Fibroblast of lung (primary cell): ENCODE measurements at regions not wholly inside any gene's neighbourhood (a gene's known extent, or its start where the extent isn't known, plus 50 kb on each side); places are given as distances from the start of the nearest gene placed in this dataset.
"Not testable (repeated sequence)": the region's sequence is repeated elsewhere in the genome, so short reads cannot be mapped to it uniquely, and the experiment has no call there.

Source experiments
- EZH2 ChIP-seq: IDR thresholded peaks from 2 replicates; pipeline ENCODE4 v1.5.1; 2012; ENCODE audit warnings: low read length, control low read depth, mild to moderate bottlenecking; ENCODE audit errors: missing control alignments
- TF ChIP-seq, protein P1 (sequence below), 2 donors: IDR thresholded peaks in 1 of 2; conservative IDR thresholded peaks in 1 of 2; 1 replicate in 1 of 2; 2 replicates in 1 of 2; pipeline ENCODE4 v1.5.1; 2011 to 2012; ENCODE audit warnings: low read length in 2 of 2, control low read depth in 1 of 2, inconsistent platforms in 1 of 2, low read depth in 1 of 2, mild to moderate bottlenecking in 1 of 2

DNA sequence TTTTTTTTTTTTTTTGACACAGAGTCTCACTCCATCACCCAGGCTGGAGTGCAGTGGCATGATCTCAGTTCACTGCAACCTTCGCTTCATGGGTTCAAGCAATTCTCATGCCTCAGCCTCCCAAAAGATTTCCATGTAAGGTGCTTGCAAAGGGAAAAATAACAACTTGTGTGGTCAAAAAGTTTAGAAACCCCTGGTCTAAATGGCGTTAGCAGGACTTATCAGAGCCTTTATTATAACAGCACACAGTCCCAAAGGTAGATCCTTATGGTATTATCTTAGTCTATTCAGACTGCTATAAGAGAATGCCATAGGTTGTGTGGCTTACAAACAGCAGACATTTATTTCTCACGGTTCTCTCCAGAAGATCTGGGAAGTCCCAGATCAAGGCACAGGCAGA, 135.0 kb downstream of the NPIPA8 start:
- TF ChIP-seq, protein P1, sequence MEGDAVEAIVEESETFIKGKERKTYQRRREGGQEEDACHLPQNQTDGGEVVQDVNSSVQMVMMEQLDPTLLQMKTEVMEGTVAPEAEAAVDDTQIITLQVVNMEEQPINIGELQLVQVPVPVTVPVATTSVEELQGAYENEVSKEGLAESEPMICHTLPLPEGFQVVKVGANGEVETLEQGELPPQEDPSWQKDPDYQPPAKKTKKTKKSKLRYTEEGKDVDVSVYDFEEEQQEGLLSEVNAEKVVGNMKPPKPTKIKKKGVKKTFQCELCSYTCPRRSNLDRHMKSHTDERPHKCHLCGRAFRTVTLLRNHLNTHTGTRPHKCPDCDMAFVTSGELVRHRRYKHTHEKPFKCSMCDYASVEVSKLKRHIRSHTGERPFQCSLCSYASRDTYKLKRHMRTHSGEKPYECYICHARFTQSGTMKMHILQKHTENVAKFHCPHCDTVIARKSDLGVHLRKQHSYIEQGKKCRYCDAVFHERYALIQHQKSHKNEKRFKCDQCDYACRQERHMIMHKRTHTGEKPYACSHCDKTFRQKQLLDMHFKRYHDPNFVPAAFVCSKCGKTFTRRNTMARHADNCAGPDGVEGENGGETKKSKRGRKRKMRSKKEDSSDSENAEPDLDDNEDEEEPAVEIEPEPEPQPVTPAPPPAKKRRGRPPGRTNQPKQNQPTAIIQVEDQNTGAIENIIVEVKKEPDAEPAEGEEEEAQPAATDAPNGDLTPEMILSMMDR (conservative IDR thresholded peaks at IDR 0.05 in 1 of 2, IDR thresholded peaks at IDR 0.05 in 1 of 2; ENCODE audit: low read depth in 1 of 2, low read length in 2 of 2) = not testable (repeated sequence)
- TF ChIP-seq EZH2 = not testable (repeated sequence)
